Skin epidermis (tissue), 12 donors: ENCODE measurements at regions not wholly inside any gene's neighbourhood (a gene's known extent, or its start where the extent isn't known, plus 50 kb on each side); places are given as distances from the start of the nearest gene placed in this dataset.
A peak's percentile ranks its signal among the peaks of the same experiment; 100 is the strongest.
"Not testable (repeated sequence)": the region's sequence is repeated elsewhere in the genome, so short reads cannot be mapped to it uniquely, and the experiment has no call there.

ENCODE experiments used
- H3K27ac ChIP-seq, 21 experiments: fragments of 200-600 bp; sonication (generic) in 11 of 21; one replicate each; pipeline ENCODE4 v1.5.0; 2020; ENCODE audit warnings: mild to moderate bottlenecking in 3 of 21, inconsistent platforms in 2 of 21, moderate library complexity in 2 of 21
- H3K4me3 ChIP-seq, 7 experiments: fragments of 200-600 bp; sonication (generic) in 2 of 7; one replicate each; pipeline ENCODE4 v1.5.0; 2020; ENCODE audit warnings: inconsistent platforms in 2 of 7, mild to moderate bottlenecking in 2 of 7, moderate library complexity in 1 of 7

DNA sequence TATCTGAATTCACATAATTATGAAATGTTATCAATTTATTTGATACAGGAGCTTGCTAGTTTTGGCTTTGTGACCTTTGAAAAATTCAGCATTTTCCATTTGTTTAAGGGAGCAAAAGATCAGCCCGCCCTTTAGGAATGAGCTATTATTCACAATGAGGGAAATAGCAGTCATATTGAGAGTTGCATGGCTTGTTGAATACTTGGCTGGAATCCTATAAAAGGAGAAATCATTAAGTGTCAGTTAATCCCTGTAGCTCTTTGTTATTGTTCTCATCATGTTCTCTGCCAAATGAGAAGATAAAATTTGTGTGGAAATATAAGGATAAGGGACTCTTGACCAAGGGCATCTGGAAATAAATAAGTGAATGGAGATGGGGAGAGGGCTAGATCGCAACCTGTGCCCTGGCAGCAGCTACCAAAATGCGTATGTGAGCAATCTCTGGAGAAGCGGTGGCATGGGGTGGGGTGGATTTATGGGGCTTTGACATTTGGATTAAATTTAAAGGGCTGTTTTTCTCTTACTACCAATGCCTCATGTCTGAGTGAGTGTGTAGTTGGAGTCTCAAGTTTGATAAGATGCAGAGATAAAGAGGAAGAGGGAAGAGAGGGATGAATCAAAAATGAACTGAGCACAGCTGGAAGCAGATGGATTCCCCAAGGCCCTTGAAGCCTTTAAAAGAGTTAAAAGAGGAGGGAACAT is 237.6 kb downstream of the NNT start:
- Histone ChIP-seq H3K4me3 (no peak overlapping the region), H3K27ac (no peak overlapping the region)

DNA sequence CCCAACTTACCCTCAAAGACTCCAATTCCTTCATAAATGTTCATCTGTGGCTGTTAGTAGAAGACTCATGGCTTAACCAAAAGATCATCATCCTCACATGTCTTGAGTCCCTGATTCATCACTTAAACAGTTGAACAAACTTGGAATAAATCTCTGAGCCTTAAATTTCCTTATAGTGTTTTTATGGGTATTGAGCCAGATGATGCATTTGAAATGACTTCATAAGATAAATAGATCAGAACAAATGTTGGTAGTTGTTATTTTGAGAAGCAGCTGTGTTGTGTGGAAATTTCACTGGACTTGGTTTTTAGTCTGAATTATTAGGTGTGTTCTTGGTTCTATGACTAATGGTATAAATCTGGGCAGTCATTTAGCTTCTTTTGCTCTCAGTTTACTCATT is 236.2 kb downstream of the NNT start:
- Histone ChIP-seq H3K27ac (no peak overlapping the region), H3K4me3 (no peak overlapping the region)

DNA sequence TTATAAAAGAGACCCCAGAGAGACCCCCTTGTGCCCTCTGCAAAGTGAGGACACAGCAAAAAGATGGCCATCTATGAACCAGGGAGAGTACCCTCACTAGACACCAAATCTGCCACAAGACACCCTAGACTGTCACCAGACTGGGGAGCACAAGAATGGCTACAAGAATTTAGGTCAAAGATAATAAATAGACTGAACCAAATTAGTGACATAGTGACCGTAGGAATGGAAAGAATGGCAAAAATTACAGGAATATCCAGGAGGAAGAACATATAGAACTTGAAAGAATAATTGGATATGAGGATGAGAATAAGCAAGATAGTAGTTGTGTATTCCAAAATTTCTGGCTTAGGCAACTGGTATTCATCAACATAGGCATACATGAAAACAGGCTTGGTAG is 235.0 kb downstream of the NNT start:
- Histone ChIP-seq H3K4me3 (no peak overlapping the region), H3K27ac (no peak overlapping the region)

DNA sequence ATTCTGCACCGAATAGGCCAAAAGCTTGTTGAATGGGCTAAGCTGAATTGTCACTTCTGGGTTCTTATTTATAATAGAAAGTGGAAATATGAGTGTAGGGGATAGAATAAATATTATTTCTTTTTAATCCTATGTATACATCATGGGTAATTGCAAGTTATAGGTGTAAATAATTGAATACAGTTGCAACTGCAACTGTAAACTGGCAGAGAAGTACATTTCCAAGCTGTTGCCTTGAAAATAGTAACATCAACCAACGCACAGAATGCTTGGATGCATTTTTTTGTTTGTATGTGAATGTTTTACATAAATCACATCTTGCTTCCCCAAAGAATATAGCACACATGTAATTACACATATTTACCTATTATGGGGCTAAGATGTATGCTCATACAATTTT is 234.1 kb downstream of the NNT start:
- Histone ChIP-seq H3K4me3 (no peak overlapping the region), H3K27ac (no peak overlapping the region)

DNA sequence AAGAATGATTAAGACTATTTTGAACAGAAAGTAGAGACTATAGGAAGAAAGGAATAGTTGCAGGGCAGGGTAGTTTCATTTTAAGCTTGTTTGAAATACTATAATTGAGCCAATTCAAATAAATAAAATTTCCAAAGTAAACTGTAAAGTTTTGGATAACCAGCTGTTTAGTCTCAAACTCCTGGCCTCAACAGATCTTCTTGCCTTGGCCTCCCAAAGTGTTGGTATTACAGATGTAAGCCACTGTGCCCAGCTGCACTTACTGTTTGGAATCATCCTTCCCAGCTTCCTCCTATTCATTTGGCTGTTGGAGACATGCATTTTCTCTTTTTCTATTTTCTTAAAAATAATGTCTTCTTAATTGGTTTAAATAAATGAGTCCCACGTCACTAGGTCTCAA is 231.0 kb downstream of the NNT start:
- Histone ChIP-seq H3K4me3 (no peak overlapping the region), H3K27ac (no peak overlapping the region)

DNA sequence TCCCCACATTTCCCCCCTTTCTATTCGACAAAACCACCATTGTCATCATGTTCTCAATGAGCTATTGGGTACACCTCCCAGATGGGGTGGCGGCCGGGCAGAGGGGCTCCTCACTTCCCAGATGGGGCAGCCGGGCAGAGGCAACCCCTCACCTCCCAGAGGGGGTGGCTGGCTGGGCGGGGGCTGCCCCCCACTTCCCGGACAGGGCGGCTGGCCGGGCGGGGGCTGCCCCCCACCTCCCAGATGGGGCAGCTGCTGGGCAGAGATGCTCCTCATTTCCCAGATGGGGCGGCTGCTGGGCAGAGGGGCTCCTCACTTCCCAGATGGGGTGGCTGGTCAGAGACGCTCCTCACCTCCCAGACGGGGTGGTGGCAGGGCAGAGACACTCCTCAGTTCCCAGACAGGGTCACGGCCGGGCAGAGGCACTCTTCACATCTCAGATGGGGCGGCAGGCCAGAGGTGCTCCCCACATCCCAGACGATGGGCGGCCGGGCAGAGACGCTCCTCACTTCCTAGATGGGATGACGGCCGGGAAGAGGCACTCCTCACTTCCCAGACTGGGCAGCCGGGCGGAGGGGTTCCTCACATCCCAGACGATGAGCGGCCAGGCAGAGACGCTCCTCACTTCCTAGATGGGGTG is 221.5 kb downstream of the NNT start:
- not testable (repeated sequence) for H3K4me3 ChIP-seq, H3K27ac ChIP-seq

DNA sequence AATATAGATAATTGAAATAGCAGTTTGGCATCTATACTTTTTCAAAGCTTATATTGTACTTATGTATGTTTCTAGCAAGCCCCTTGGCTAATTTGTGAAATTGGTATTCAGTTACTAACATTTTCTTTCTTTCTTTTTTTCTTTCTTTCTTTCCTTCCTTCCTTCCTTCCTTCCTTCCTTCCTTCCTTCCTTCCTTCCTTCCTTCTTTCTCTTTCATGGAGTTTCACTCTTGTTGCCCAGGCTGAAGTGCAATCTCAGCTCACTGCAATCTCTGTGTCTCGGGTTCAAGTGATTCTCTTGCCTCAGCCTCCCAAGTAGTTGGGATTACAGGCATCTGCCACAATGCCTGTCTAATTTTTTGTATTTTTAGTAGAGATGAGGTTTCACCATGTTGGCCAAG is 215.4 kb downstream of the NNT start:
- not testable (repeated sequence) for H3K27ac ChIP-seq, H3K4me3 ChIP-seq

DNA sequence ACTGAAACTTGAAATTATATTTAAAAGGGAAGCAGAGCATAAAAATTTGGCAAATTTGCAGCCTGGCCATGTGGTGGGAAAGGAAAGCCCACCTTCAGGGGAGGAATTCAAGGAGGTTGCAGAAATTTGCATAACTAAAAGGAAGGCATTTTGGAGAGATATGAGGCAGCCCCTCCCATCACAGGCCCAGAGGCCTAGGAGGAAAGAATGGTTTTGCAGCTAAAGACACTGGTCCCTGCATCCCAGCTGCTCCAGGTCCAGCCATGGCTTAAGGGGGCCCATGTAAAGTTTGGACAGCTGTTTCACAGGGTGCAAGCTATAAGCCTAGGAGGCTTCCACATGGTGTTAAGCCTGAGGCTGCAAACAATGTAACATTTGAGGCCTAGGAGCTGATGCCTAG is 212.5 kb downstream of the NNT start:
- no peak overlapping the region for H3K27ac ChIP-seq
- H3K4me3 ChIP-seq = no peak overlapping the region

DNA sequence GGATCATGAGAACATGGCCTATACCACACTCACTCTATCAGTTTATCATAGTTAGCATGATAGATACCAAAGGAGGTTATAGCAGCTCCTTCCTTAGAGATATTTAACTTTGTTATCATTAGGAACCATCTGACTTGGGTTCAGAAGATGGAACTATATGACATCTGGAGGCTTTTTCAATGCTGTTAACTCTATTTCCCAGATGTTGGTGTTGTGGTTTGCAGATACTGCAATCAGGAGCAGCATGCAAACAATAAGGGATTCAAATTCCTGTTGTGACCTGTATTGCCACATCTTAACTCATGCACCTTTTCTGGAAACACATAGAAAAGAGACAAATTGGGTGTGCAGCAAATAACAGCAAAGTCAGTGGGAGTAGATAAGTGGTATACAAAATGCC is 201.7 kb downstream of the NNT start:
- H3K4me3 ChIP-seq = no peak overlapping the region

DNA sequence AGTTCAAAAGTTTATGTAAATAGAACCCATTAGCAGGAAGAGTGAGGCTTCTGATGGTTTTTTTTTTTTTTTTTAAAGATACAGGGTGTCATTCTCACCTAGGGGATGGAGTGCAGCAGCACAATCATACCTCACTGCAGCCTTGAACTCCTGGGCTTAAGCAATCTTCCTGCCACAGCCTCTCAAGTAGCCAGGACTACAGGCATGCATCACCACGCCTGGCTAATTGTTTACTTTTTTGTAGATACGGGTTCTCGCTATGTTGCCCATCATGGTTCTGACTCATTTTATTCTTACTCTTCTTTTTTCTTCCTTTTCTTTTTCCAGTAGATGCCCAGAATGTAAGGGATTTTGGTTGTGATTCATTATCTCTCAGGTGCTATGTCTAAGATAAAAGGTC is 201.1 kb downstream of the NNT start:
- no peak overlapping the region for H3K4me3 ChIP-seq
- no peak overlapping the region for H3K27ac ChIP-seq

More for the DNA sequence above, 201.7 kb downstream of the NNT start:
- H3K27ac ChIP-seq = no peak overlapping the region

DNA sequence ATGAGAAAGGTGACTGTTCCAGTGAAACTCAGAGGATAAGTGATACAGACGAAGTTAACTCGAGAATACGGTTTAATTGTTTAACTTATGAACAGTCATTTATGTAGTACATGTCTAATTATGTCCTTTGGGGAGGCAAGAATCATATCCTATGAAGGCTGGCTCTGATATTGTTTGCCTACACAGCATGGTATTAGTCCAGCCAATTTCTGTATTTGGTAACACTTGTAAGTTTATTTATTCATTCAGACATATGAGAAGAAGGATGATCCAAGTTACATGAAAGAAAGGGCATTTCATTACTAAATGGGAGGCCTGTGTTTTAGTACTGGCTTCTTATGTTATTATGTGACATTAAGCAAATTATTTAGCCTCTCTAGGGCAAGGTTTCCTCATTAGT is 199.7 kb downstream of the NNT start:
- Histone ChIP-seq H3K27ac (peak overlapping the region in 1 of 21 experiments; percentile 50), H3K4me3 (no peak overlapping the region)

DNA sequence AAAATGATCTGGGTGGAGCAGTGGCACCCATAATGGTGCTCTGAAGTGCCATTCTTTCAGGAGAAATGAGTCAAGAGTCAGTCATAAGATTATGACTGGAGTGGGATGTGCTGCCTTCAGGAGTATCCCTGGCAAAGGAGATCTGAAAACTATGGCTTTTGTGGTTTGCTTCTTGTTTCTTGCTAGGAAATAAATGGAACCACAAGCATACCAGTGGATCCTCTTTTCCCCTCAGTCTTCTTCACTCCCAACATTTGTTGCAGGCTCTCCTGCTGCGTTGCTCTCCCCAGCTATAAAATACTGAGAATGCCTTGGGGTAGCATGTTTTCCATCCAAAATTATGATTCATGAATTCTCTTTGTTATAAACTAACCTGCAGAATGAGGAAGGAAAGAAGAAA is 199.1 kb downstream of the NNT start:
- H3K4me3 ChIP-seq = no peak overlapping the region
- no peak overlapping the region for H3K27ac ChIP-seq

DNA sequence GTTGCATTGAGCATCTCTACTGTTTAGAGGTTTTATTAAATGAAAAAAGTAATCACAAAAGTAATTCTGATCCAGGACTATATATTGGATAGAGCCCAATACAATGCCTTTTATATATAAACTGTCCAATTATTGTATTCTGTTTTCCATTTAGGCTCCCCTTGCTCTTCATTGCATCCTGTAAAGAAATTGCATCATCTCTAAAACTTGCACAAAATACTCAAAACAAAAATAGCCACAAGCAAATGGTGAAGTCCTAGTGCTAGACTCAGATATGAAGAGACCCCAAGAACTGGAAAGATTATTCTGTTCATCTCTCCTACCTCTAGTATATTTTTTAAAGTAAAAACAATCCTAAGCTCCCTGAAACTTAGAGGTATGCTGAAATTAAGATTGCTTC is 195.8 kb downstream of the NNT start:
- Histone ChIP-seq H3K27ac (no peak overlapping the region), H3K4me3 (no peak overlapping the region)

DNA sequence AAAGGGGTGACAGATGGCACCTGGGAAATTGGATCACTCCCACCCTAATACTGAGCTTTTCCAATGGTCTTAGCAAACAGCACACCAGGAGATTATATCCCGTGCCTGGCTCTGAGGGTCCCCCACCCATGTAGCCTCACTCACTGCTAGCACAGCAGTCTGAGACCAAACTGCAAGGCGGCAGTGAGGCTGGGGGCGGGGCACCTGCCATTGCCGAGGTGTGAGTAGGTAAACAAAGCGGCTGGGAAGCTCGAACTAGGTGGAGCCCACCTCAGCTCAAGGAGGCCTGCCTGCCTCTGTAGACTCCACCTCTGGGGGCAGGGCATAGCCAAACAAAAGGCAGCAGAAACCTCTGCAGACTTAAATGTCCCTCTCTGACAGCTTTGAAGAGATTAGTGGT is 188.9 kb downstream of the NNT start:
- not testable (repeated sequence) for H3K4me3 ChIP-seq, H3K27ac ChIP-seq

DNA sequence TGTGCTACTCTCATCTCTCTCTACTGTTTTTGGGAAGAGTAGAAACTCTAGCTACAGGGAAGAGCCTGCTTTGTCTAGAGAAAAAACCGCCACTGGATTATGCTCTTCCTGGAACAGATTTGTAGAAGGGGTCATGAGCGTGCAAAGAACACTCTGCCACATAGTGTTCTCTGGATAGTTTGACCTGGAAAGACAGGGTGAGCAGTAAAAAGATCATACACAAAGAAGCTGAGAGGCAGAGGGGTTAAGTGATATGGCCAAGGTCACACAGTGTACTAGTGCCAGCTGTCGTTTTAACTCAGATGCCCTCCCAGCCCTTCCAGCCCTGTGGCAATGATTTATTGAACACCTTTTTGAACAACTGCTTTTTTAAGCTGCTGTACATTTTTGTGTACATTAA is 182.2 kb downstream of the NNT start:
- no peak overlapping the region for H3K4me3 ChIP-seq
- no peak overlapping the region for H3K27ac ChIP-seq

DNA sequence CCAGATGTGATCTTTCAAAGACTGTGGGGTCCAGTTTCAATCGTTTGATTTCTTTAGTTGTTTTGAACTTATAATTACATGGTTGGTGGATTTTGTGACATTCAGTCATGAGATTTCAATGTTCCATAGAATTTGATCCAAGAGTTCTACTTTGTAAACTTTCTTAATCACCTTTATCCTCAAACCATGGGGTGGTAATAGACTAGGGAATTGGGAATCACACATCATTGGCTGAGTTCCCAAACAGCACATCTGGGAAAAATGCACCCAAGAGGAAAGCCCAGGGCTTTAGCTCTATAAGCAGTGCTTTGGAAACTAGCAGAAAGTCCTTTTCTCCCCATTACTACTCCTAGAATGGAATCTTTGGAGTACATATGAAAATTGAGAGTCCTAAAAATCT is 177.6 kb downstream of the NNT start:
- Histone ChIP-seq H3K27ac (no peak overlapping the region), H3K4me3 (no peak overlapping the region)

DNA sequence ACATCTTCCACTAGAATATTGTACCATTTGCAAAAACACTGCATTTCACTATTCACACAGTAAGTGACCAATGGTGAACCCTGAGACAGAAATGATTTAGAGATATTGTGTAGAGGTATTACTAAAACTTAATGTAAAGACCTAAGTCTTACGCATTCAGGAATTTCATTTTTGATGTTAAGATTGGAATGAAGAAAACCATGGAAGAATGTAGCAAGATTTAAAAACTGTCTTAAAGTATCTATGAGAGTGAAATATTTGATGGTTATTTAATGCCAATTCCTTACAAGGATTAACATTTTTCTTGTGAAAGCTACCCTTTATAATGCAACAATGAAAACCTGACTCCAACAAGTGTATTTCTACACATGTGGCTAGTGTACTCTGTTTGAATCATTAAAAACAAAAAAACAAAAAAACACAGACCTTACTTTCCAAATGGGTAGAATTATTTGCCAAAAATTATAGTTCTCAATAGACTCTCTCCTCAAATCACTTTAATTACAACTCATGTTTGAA is 172.0 kb downstream of the NNT start:
- Histone ChIP-seq H3K4me3 (no peak overlapping the region), H3K27ac (no peak overlapping the region)

DNA sequence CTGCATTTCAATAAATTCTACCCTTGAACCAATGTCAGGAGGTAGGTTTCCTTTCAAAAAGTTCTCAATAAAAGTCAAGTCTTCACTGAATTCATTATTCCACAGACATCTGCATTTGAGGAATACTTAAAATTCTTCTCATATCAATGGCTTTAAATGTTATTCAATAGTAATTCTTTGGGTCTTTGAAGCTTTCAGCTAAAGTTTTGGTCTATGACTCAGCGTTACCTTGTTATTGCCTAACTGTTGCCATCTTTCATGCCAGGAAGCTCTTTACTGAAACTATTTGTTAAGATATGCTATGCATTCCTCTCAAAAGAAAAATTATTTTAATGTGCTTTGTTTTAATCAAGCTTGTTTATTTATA is 170.5 kb downstream of the NNT start:
- H3K4me3 ChIP-seq = no peak overlapping the region
- H3K27ac ChIP-seq = peak overlapping the region in 1 of 21 experiments; percentile 83

DNA sequence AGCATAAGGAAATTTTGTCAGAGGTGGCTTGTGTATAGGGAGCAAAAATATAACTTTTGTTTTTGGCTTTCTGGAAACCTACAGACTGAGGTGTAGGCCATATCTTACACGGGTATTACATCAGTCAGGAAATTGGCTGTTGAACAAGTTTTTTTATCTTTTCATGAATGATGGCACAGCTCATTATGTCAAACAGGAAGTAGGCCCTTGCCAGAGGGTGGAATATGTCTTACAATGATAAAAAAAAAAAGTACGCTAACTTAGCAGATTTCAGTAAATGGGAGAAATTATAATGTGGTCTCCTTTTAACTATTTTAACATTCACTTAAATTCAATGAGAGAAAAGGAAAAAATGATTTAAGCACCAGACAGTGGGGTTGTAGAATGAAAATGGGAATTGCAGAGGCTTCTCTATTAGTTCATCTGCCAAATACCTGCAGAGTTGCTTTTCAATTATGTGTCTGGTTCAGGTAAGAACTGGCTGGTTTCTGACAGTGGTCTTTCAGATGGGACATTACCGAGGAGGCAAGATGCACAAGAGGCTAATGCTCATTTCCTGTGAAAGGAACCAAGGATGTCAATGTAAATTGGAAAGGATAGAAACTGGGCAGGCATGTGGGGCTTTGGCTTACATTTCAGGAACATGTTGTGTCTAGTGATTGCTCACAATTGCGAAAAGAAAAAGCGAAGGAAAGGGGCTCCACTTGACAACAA is 169.9 kb downstream of the NNT start:
- Histone ChIP-seq H3K27ac (peak overlapping the region in 1 of 21 experiments; percentile 83), H3K4me3 (no peak overlapping the region)

DNA sequence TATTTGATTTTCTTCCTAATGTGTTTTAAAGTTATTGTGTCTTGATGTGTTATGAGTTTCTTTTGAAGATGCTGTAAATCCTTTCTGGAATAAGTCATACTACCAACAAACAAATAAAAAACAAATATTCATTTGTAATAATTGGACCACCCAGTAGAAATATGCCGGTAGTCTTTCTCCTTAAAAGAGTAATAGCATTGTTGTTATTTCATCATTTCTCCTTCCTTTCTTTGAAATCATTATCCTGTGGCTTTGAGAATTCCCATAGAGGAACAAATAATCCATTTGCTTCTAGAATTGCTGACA is 169.4 kb downstream of the NNT start:
- Histone ChIP-seq H3K4me3 (no peak overlapping the region), H3K27ac (peak overlapping the region in 1 of 21 experiments; percentile 83)

DNA sequence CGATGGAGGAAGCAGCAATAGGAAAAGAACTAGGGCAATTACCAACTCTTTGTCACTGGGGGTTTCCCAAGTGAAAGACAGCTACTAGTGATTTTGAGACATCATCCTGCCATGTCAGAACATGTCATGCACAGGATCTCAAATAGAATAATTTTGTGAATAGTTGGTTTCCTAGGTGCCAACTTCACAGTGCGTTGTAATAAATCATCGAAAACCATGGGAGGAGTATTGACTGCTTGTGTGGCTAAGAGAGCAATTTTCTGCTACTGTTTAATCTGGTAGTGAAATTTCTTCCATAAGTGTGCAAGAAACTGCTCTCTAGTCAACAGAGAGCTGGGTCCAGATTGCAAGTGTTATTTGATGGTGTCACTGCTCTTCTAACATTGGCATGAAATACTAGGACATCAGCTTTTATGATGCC is 168.6 kb downstream of the NNT start:
- Histone ChIP-seq H3K4me3 (no peak overlapping the region), H3K27ac (peak overlapping the region in 1 of 21 experiments; percentile 83)
